HG03097 (cell line): ENCODE measurements at regions not wholly inside any gene's neighbourhood (a gene's known extent, or its start where the extent isn't known, plus 50 kb on each side); places are given as distances from the start of the nearest gene placed in this dataset.

Source experiments
- ATAC-seq: cut with Tn5 transposase; IDR thresholded peaks from one replicate; pipeline ENCODE4 v1.9.1; 2021; ENCODE audit not compliant: unreplicated experiment, low FRiP score

DNA sequence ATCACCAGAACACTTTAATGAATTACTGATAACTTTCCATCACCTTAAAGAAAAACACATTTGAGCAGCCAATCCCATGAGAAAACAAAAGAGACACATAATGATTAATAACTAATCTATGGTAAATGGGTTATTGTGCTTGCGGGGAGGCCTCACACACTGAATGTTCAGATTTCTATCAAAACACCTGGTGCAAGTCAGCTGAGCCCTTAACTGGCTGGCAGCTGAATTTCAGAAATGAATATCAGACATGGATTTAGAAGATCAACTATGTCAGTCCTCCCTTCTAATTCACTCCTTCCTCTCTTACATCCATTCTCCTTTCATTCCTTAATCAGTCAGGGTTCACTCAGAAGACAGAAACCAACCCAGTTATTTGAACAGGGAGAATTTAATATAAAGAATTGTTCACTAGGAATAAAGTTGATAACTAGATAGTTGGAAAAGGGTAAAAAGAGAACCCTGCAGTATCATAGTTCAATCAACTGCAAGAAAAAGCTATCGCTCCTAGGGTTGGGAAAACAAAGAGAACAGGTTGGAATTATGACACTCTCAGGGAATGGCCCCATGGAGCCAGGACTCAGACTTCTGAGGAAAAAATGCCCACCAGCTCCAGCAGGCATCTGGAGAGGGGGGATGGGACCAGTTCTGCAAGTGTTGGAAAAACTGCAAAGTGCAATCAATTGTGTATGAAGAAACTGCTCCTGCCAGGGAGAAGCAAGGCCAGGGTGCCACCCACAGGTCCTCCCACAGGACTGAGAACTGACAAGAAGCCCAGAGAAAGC is 577.1 kb upstream of the CDH5 start:
- no peak for ATAC-seq

DNA sequence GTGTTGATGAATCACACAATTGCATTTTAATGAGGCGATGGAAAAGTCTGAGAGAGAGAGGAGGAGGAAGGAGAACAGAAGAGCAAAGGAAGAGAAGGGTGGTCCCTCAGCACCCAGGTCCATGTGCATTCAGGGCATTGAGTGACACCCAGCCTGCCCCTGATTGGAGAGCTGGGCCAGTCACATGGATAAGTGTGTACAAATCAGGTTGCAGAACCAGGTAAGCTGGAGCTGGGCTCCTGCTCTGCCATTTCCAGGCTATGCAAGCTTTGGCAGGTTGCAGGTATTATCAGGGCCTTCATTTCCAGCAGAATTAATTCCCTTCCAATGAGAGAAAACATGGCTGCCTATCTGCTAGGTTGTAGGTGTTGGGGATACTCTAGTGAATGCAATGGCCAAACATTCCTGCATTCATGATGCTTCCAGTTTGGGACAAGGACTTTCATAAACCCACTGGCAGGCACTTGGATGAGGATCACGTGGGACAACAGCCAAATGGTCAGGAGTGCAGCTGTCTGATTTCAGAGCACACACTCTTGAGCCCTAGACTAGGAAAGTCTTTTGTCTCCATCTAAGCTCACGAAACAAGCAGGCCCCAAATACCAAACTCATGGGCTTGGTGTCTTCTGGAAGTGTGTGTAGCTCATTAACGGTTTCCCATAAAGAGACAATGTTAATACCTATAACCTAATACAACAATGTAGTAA is 577.9 kb upstream of the CDH5 start:
- no peak for ATAC-seq

DNA sequence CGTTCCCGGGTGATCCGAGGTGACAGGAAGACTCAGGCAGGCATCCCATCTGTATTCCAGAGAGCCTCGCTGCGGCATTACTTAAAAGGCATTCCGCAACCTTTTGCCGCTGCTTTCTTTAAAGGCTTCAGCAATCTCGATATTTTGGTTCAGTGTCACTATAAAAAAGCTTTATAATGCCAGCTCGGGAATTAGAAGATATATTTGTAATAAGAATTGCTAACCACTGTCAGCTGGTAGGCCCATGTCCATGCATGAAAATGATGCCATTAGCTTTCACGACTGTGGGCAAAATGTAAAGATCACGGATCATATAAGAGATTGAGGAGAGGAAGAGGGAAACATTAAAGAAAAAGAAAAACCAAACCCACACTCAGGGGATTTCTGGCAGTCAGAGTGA is 578.6 kb upstream of the CDH5 start:
- no peak for ATAC-seq

DNA sequence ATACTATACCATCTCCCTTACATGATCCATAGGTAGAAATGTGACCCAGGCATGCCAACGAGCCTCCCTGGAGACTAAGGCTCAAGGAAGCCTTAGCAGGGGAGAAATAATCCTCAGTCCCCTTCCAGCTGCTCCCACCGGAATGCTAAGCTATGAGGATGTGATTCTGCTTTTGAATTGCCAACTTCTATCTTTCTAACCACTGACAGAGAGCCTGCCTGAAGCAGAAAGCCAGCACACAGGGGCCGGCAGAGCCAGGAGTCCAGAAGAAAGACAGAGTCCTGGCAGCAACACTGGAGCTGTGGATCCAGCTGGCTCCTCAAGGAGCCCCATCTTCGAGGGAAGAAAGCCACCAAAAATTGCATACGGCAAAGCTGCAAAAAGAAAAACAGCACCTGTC is 579.6 kb upstream of the CDH5 start:
- ATAC-seq: no peak

DNA sequence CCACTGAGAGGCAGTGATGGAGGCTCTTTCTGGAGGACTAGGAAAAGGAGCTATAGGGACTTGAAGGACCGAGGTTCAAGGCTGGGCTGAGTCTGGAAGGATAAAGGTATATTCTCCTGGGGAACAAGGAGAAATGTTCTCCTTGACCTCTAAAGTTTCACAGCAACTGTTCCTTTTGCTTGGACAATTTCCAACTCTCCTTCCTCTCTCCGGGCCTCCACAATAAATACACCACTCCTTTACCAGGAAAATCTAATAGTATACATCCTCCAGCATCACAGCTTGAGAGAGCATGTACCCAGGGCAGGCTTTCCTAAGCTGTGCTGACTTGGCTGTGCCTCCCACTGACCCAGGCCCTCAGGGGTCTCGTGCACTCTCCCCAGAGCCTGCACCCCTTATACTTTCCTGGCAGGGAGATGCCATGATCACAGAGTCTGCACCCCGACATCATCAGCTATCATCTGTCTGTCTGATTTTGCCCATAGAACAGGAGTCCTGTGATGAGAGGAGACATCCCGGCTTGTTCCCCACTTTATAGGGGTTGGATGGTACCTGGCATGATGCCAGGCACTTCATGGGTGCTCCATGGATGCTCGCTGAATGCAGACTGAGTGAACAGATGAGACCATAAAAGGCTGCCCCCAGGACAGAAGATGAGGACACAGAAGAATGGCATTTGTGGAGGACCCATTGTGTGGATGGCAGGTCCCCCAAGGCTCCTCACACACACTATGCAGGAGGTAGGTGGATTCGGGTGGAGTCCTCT is 582.6 kb upstream of the CDH5 start:
- no peak for ATAC-seq

DNA sequence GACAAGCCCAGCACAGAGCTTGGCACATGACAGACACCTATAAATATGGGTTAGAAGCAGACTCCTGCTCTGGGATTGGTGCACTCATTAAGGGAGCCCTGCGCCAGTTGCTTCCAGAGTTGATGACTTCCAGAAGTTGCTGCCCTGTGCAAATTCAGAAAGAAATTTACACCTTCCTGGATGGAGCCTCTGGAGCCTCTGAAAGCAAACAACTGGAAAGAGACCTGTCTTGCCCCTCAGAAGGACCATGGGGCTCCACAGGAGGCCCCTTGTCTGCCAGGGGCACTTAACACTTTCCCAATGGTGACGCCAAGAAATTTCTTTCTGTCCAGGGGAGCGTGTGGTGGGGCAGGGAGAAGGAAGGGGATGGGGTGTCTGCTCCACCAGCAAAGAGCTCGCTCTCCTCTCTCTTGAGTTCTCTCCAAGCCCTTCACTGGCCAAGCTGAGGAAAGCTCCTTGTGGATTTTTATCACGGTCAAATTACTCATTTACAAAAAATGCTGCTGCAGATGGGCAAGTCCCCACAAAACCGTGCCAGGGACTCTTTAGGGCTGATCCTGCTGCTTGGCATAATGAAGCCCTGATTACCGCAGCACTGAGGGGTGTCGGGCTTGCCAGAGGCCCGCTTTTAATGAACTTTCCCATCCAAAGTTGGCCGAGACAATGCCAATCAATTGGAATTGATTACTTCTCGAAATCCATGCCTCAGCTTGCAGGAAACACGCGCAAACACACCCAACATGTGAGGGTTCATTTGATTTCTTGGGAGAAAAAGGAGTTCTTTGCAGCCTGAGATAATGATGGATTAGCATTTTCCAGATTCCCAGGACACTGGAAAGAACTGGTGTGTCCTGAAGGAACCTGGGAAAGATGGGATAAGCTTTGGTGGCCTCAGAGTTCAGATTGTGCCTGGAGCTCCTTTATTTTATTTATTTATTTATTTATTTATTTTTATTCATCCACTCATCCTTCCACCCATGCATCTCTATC is 583.6 kb upstream of the CDH5 start:
- no peak for ATAC-seq

DNA sequence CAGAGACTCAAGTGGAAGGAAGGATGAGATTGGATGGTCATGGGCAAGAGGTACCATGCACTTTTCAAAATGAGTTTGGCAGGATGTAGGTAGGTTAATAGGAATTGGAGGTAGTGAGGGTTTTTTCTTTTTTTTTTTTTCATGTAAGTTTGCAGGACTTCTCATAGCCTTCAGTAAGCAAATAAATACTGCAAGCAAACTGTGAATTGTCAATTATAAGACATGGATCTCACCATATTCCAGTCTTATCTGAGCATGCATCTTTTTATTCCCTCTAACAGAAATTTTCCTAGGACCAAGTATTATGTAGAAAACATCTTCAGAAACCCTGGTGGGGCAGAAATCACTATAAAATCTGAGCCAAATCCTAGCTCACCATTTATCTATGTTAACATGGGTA is 584.6 kb upstream of the CDH5 start:
- no peak for ATAC-seq

DNA sequence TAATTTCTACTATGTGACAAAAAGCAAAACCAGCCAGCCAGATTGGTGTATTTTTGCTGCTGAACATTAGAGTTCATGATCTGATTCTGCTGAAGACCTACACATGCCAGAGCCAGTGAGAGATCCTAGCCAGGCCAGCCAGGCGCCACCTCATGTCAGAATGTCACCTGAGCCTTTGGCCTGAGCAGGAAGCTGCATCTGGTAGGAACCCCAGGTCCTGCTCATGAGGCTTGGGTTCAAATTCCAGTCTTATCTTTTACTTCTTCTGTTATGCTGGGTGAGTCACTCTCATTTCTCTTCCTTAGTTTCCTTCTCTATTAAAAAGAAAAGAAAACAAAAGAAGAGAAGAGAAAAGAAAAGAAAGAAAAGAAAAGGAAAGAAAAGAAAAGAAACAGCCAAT is 585.1 kb upstream of the CDH5 start:
- ATAC-seq: no peak

DNA sequence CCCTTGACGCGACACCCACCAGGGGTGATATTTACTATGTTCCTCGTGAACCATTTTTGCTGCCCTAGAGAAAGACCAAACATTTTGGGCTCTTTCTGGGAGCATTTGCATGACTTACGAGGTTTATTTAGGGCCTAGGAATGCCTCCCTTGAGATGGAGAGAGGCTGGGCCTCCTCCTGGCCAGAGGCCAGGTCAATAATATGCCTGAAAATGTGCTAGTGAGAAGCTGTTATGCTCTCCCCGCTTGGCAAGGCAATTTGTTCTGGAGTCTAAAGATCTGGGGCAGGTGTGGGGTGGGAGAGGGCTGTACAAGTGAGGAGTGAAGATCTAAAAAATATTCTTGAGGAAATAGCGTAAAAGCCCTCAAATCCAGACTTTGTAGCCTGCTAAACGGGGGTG is 587.3 kb upstream of the CDH5 start:
- no peak for ATAC-seq

DNA sequence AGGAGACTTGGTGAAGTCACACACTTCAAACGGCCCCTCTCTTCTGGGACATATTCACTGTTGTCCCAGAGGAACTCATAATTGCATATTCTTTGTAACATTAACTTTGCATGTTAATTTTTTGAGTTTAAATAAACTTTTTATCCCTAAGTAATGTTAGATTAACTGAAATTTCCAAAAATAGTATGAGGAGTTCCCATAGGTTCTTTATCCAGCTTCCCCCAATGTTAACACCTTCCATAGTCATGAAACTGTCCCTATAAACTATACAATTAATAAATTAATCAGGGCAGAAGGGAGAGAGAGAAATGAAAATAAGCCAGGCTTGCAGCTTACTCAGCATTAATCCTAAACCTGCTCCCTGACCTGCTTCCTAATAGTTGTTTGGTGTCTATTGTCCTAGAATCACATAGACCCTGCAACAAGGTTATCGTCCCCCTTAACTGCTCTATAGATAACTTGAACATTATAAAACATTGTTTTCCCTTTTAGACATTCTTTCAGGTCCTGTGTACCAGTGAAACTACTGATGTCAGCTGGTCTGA is 589.8 kb upstream of the CDH5 start:
- no peak for ATAC-seq

DNA sequence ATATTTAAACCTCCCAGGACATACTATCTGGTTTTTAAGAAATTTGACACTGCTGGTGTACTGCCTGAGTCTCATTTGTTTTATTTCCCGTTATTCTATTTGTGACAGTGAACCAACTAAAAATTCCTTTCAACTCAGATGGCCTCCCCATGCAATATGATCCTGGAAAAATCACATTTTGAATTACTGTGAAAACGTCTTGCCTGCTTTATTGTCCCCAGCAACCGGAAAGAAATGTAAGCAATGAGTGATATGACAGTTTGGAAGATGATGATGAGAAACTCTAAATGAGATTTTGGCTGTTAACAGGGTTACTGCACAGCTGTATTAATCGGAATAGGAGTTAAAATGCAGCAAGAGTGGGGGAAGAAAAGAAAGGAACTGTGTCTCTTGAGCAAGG is 590.7 kb upstream of the CDH5 start:
- no peak for ATAC-seq

DNA sequence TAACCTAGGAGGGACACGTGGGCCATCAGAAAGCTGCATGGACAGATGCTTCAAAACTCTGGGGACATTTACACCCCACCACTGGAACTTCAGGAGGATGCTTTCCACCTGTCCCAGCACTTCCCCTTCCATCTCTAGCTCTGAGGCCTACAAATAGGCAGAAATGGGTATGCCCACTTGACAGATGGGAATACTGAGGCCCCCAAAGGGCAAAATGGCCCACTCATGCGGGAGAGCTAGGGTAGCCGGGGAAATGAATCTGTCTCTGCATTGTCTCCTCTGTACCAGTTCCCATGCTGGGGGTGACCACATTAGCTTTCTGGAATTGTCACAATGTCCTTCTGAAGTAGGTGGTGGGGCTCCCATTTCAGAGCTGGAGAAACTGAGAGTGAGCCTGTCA is 592.1 kb upstream of the CDH5 start:
- no peak for ATAC-seq

DNA sequence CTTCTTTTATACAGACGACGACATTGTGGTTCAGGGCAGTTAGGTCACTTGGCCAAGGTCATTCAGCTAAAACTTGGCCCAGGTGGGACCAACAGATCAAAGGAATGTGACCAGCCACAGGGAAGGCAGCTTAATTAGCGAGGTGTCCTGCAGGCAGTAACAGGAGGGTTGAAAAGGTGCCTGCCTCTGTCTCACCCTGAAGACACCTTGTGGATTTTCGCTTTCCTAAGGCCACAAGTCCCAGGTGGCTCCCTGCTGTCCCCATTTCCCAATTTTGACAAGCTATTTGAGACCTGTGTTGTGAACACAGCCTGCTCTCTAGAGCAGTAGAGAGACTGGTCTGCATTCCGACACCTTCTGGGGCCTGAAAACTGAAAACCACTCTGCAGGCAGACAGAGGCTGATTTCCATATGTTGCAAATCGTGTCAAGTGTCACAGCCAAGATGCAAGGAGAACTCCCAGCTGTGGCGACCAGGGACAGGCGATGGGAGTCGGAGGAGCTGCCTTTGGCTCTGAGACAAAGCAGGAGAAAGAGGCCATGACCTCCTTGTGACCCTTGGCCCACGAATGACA is 593.1 kb upstream of the CDH5 start:
- no peak for ATAC-seq

DNA sequence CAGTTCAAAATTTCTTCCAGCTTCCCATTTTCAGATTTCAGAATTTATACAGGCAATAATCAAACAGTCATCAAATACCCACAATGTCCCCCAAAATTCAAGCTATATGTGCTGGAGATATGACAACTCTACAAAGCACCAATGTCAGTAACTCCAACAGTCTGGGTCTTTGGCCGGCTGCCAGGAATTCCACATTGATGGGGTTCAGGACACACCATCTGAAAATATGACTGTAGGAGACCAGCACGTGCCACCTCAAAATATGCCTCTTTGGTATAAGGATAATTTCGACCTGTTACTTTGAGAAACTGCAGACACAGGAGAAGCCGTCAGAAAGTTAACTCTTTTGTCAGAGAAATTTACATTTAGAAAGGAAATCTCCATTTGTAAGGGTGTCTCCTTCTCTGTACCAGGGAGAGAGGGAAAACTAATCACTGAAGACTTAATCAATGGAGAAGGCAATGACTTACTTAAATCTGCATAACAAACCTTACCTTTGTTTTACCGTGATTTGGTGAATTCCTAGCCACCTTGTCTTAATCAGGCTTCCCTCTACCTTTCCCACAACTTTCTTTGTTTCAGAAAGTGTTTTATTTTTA is 594.3 kb upstream of the CDH5 start:
- ATAC-seq: no peak

DNA sequence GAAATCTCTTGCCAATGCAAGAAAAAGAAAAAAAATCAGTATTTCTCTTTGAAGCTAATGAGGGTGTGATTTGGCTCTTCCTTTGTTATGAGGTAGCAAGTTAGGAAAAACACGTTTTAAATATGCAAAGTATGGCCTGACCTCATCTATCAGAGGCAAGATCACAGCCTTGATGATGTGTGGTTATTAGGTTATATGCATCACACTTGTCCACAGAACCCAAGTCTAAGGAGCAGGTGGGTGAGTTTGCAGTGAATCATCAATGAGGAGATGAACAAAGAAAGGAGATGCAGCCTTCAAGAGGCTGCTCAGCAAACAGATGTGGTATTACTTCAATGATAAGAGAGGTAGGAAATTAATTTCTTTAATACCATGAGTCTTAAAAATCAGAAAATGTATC is 594.8 kb upstream of the CDH5 start:
- ATAC-seq: no peak

DNA sequence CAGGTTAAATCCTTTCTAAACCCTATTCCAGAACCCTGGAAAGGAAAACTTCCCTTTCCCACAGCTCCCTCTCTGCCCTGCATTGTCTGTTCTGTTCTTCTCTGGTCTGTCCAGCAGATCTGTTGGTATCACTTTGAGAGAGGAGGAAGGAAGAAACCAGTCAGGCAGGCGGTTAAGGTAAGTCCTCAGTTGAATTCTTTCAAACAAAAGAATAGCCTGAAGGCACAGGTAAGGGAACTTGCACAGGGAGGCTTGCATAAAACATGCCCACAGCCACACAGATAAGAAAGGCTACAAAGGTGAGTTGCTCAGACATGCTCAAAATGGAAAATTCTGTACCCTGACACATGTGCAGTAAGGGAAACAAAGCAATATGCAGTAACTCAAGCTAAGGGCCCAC is 595.7 kb upstream of the CDH5 start:
- ATAC-seq: no peak

DNA sequence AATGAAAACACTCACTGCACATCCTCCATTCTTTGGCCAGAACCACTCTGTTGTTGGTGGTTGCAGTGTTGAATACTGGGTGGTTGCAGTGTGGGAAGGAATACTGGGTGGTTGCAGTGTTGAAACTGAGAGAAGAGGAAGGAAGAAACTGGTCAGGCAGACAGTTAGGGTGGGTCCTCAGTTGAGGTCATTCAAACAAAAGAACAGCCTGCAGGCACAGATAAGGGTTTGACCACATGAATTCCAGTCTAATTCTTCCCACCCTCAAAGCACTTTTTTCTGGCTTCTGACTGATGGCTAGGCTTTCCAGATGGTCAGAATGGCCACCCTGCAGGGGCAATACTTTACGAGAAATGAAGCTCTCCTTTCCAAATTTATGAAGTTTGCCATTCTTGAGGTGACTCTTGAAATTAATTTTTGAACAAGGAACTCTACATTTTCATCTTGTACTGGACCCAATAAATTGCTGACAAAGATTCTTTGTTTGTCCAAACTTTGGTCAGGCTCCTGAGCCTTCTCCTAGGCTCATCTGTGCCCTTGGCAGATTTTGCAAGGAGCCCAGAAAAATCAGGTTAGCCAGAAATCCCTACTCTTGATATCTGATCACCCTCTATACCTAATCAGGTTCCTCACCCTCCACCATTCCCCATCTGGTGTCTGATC is 596.6 kb upstream of the CDH5 start:
- no peak for ATAC-seq

DNA sequence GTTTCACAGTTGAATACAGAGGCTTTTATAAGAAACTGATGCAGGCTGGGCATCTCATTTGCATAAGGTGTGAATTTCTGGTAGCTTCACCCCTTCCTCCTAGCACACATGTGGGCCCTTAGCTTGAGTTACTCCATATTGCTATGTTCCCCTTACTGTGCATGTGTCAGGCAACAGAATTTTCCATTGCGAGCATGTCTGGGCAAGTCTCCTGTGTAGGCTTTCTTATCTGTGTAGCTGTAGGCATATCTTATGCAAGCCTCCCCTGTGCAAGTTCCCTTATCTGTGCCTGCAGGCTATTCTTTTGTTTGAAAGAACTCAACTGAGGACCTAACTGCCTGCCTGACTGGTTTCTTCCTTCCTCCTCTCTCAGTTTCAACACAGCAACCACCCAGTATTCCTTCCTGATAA is 597.4 kb upstream of the CDH5 start:
- ATAC-seq: no peak

DNA sequence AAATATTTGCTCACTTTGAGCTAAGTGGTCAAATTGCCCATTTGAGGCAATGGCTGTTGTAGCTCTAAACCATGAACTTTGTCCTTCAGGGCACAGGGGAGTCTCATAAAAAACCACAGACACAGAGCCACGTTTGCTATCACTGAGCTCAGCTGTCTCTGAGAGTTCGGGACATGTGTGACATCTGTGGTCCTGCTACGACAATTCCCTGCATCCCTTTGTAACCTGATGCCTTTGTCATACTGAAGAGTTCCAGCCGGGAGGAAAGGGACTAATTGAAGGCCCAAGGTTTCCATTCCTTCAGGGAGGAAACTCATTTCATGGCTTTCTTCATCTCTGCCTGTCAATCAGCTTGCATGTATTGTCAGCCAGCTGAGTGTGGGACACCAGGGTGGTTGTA is 599.4 kb upstream of the CDH5 start:
- ATAC-seq: no peak
